LHCN-M2 (cell line): ENCODE measurements at regions not wholly inside any gene's neighbourhood (a gene's known extent, or its start where the extent isn't known, plus 50 kb on each side); places are given as distances from the start of the nearest gene placed in this dataset.
A peak's percentile ranks its signal among the peaks of the same experiment; 100 is the strongest.

ENCODE experiments used
- DNase-seq: peaks from one replicate; pipeline ENCODE4 v3.0.0-alpha.2; 2012; ENCODE audit warnings: low read depth

- no peak for DNase-seq
Measured at GRCh38 chr4:89665662-89666061, 171.3 kb downstream of the SNCA start.

GRCh38 chr4:89664521-89664920, 172.4 kb downstream of the SNCA start:
- no peak for DNase-seq

- DNase-seq = peak; percentile 83
Measured at GRCh38 chr4:89661173-89661899, 175.6 kb downstream of the SNCA start.

- DNase-seq = no peak
Measured at GRCh38 chr4:89660444-89661172, 176.4 kb downstream of the SNCA start.

GRCh38 chr4:89658701-89659024, 178.3 kb downstream of the SNCA start:
- DNase-seq = no peak

- peak; percentile 56 for DNase-seq
Measured at GRCh38 chr4:89657931-89658700, 178.8 kb downstream of the SNCA start.

GRCh38 chr4:89653012-89653411, 183.9 kb downstream of the SNCA start:
- DNase-seq = no peak

GRCh38 chr4:89645482-89645881, 191.5 kb downstream of the SNCA start:
- DNase-seq = no peak

- DNase-seq = no peak
Measured at GRCh38 chr4:89641367-89641687, 195.6 kb downstream of the SNCA start.

GRCh38 chr4:89640620-89641366, 196.2 kb downstream of the SNCA start:
- peak; percentile 42 for DNase-seq

- no peak for DNase-seq
Measured at GRCh38 chr4:89639395-89639794, 197.6 kb downstream of the SNCA start.

- DNase-seq = no peak
Measured at GRCh38 chr4:89625599-89626293, 211.2 kb downstream of the SNCA start.

- DNase-seq = no peak
Measured at GRCh38 chr4:89619206-89619962, 217.6 kb downstream of the SNCA start.

GRCh38 chr4:89618151-89618550, 218.8 kb downstream of the SNCA start:
- no peak for DNase-seq

- no peak for DNase-seq
Measured at GRCh38 chr4:89617317-89617716, 219.6 kb downstream of the SNCA start.

- no peak for DNase-seq
Measured at GRCh38 chr4:89616382-89616781, 220.6 kb downstream of the SNCA start.

GRCh38 chr4:89615051-89615450, 221.9 kb downstream of the SNCA start:
- no peak for DNase-seq

GRCh38 chr4:89614155-89614554, 222.8 kb downstream of the SNCA start:
- no peak for DNase-seq

- DNase-seq = no peak
Measured at GRCh38 chr4:89610236-89610635, 226.7 kb downstream of the SNCA start.

GRCh38 chr4:89609756-89610155, 227.2 kb downstream of the SNCA start:
- no peak for DNase-seq

- DNase-seq = no peak
Measured at GRCh38 chr4:89604951-89605350, 232.0 kb downstream of the SNCA start.
